ENCODE measurements at regions not wholly inside any gene's neighbourhood (a gene's known extent, or its start where the extent isn't known, plus 50 kb on each side); places are given as distances from the start of the nearest gene placed in this dataset.

GRCh38 chr20:11516448-11516847, 401.2 kb upstream of the BTBD3 start:
- FAIRE-seq (no peak), DNase-seq (ENCODE audit: low read depth) (no peak)
- Mint-ChIP-seq H3K27me3 (ENCODE audit: low read depth, unreplicated experiment) (no peaks in the 10 kb centered on the region), H3K9me3 (ENCODE audit: unreplicated experiment) (peaks cover 3% of the 10 kb centered on the region), H3K36me3 (ENCODE audit: low read depth, unreplicated experiment) (no peaks in the 10 kb centered on the region), H3K4me1 (ENCODE audit: low read depth, unreplicated experiment) (peaks cover 6% of the 10 kb centered on the region), H3K27ac (ENCODE audit: unreplicated experiment) (no peak overlapping the region), H3K4me3 (ENCODE audit: unreplicated experiment) (no peak overlapping the region)
- Histone ChIP-seq H3K36me3 (ENCODE audit: insufficient read depth, low read length) (no peaks in the 10 kb centered on the region), H3K9me3 (ENCODE audit: insufficient read depth, low read depth, low read length) (no peaks in the 10 kb centered on the region), H3K4me1 (ENCODE audit: insufficient read depth, low read length) (no peaks in the 10 kb centered on the region), H3K27ac (ENCODE audit: low read depth, low read length) (no peak overlapping the region), H3K9ac (ENCODE audit: low read length) (no peak overlapping the region), H3K79me2 (ENCODE audit: insufficient read depth, low read length) (no peaks in the 10 kb centered on the region), H3K4me3 (ENCODE audit: insufficient read depth, low read depth, low read length) (no peak overlapping the region), H4K20me1 (ENCODE audit: insufficient read depth, low read length) (no peaks in the 10 kb centered on the region), H2AFZ (ENCODE audit: low read depth, low read length) (no peak overlapping the region), H3K4me2 (ENCODE audit: low read length) (no peak overlapping the region), H3K27me3 (ENCODE audit: insufficient read depth, low read length) (peaks cover 2% of the 10 kb centered on the region)
- TF ChIP-seq CTCF (IDR thresholded peaks at IDR 0.05; ENCODE audit: insufficient read depth, low read depth, low read length): no peak
- no peak for TF ChIP-seq EZH2 (IDR thresholded peaks at IDR 0.05; ENCODE audit: insufficient read depth, low read length)

- peaks cover 2% of the 10 kb centered on the region for H3K27me3 ChIP-seq (ENCODE audit: insufficient read depth, low read length)
- DNase-seq (ENCODE audit: low read depth): peak; percentile 54
- FAIRE-seq: peak; percentile 5
- peaks cover 4% of the 10 kb centered on the region for H3K4me1 ChIP-seq (ENCODE audit: insufficient read depth, low read length)
- H3K4me2 ChIP-seq (ENCODE audit: low read length): no peak overlapping the region
- no peaks in the 10 kb centered on the region for H3K36me3 Mint-ChIP-seq (ENCODE audit: low read depth, unreplicated experiment)
- H4K20me1 ChIP-seq (ENCODE audit: insufficient read depth, low read length): no peaks in the 10 kb centered on the region
- H2AFZ ChIP-seq (ENCODE audit: low read depth, low read length): no peak overlapping the region
- H3K27ac ChIP-seq (ENCODE audit: low read depth, low read length): no peak overlapping the region
- no peak overlapping the region for H3K9ac ChIP-seq (ENCODE audit: low read length)
- no peaks in the 10 kb centered on the region for H3K79me2 ChIP-seq (ENCODE audit: insufficient read depth, low read length)
- no peak overlapping the region for H3K4me3 ChIP-seq (ENCODE audit: insufficient read depth, low read depth, low read length)
- no peak overlapping the region for H3K4me3 Mint-ChIP-seq (ENCODE audit: unreplicated experiment)
- H3K9me3 ChIP-seq (ENCODE audit: insufficient read depth, low read depth, low read length): peaks cover 8% of the 10 kb centered on the region
- TF ChIP-seq CTCF (IDR thresholded peaks at IDR 0.05; ENCODE audit: insufficient read depth, low read depth, low read length) (no peak), EZH2 (IDR thresholded peaks at IDR 0.05; ENCODE audit: insufficient read depth, low read length) (no peak)
- H3K36me3 ChIP-seq (ENCODE audit: insufficient read depth, low read length): no peaks in the 10 kb centered on the region
- no peaks in the 10 kb centered on the region for H3K27me3 Mint-ChIP-seq (ENCODE audit: low read depth, unreplicated experiment)
- peaks cover 23% of the 10 kb centered on the region for H3K4me1 Mint-ChIP-seq (ENCODE audit: low read depth, unreplicated experiment)
- no peak overlapping the region for H3K27ac Mint-ChIP-seq (ENCODE audit: unreplicated experiment)
- peaks cover 8% of the 10 kb centered on the region for H3K9me3 Mint-ChIP-seq (ENCODE audit: unreplicated experiment)
Observed at GRCh38 chr20:11520596-11520995, 397.1 kb upstream of the BTBD3 start.

GRCh38 chr20:11521476-11522365, 396.0 kb upstream of the BTBD3 start:
- no peaks in the 10 kb centered on the region for H3K36me3 Mint-ChIP-seq (ENCODE audit: low read depth, unreplicated experiment)
- FAIRE-seq (no peak), DNase-seq (ENCODE audit: low read depth) (no peak)
- TF ChIP-seq EZH2 (IDR thresholded peaks at IDR 0.05; ENCODE audit: insufficient read depth, low read length) (no peak), CTCF (IDR thresholded peaks at IDR 0.05; ENCODE audit: insufficient read depth, low read depth, low read length) (no peak)
- peaks cover 2% of the 10 kb centered on the region for H3K27me3 ChIP-seq (ENCODE audit: insufficient read depth, low read length)
- H3K79me2 ChIP-seq (ENCODE audit: insufficient read depth, low read length): no peaks in the 10 kb centered on the region
- no peaks in the 10 kb centered on the region for H3K36me3 ChIP-seq (ENCODE audit: insufficient read depth, low read length)
- H3K27me3 Mint-ChIP-seq (ENCODE audit: low read depth, unreplicated experiment): no peaks in the 10 kb centered on the region
- no peak overlapping the region for H3K4me2 ChIP-seq (ENCODE audit: low read length)
- H3K9me3 ChIP-seq (ENCODE audit: insufficient read depth, low read depth, low read length): peaks cover 8% of the 10 kb centered on the region
- no peak overlapping the region for H3K27ac ChIP-seq (ENCODE audit: low read depth, low read length)
- peaks cover 8% of the 10 kb centered on the region for H3K9me3 Mint-ChIP-seq (ENCODE audit: unreplicated experiment)
- H4K20me1 ChIP-seq (ENCODE audit: insufficient read depth, low read length): no peaks in the 10 kb centered on the region
- no peak overlapping the region for H3K4me3 Mint-ChIP-seq (ENCODE audit: unreplicated experiment)
- H3K4me1 Mint-ChIP-seq (ENCODE audit: low read depth, unreplicated experiment): peaks cover 23% of the 10 kb centered on the region
- H3K27ac Mint-ChIP-seq (ENCODE audit: unreplicated experiment): no peak overlapping the region
- no peak overlapping the region for H3K9ac ChIP-seq (ENCODE audit: low read length)
- H3K4me1 ChIP-seq (ENCODE audit: insufficient read depth, low read length): peaks cover 4% of the 10 kb centered on the region
- H3K4me3 ChIP-seq (ENCODE audit: insufficient read depth, low read depth, low read length): no peak overlapping the region
- H2AFZ ChIP-seq (ENCODE audit: low read depth, low read length): no peak overlapping the region
